ENCODE measurements at regions not wholly inside any gene's neighbourhood (a gene's known extent, or its start where the extent isn't known, plus 50 kb on each side); places are given as distances from the start of the nearest gene placed in this dataset.

GRCh38 chrY:13756615-13757014 is 52.9 kb downstream of the TMSB4Y start:
- H3K27ac ChIP-seq (ENCODE audit: low read length, poor library complexity, severe bottlenecking), result no peak overlapping the region
- H3K4me3 ChIP-seq (ENCODE audit: insufficient read depth in 1 of 2, low read depth in 1 of 2, low read length in 2 of 2), result no peak overlapping the region
- no peaks in the 10 kb centered on the region for H3K27me3 ChIP-seq (ENCODE audit: control insufficient read depth in 1 of 2, insufficient read depth in 1 of 2, low read length in 2 of 2)
- no peak overlapping the region for H2BK15ac ChIP-seq (ENCODE audit: low read depth, poor library complexity, severe bottlenecking)
- no peak overlapping the region for H3K4me2 ChIP-seq (ENCODE audit: low read length, poor library complexity, severe bottlenecking)
- H2BK120ac ChIP-seq (ENCODE audit: low read depth, low read length), result no peak overlapping the region
- no peak overlapping the region for H2BK12ac ChIP-seq (ENCODE audit: low read length in 2 of 2)
- H3K36me3 ChIP-seq (ENCODE audit: control insufficient read depth in 1 of 2, insufficient read depth in 2 of 2, low read depth in 1 of 2, low read length in 2 of 2), result no peaks in the 10 kb centered on the region
- H3K79me1 ChIP-seq (replicated peaks; ENCODE audit: low read length, poor library complexity, severe bottlenecking), result no peaks in the 10 kb centered on the region
- no peak overlapping the region for H2AFZ ChIP-seq (ENCODE audit: low read depth, low read length)
- no peak overlapping the region for H3K9ac ChIP-seq (ENCODE audit: low read length)
- H3K9me3 ChIP-seq (ENCODE audit: control insufficient read depth, low read length), result no peaks in the 10 kb centered on the region
- no peak overlapping the region for H4K8ac ChIP-seq (ENCODE audit: low read length)
- H2BK5ac ChIP-seq (ENCODE audit: low read depth, low read length, poor library complexity, severe bottlenecking), result no peak overlapping the region
- H3K23ac ChIP-seq (ENCODE audit: low read length in 2 of 2), result no peak overlapping the region
- no peak overlapping the region for H3K4ac ChIP-seq (ENCODE audit: low read depth in 1 of 2, low read length in 2 of 2)
- no peak overlapping the region for H3K18ac ChIP-seq (ENCODE audit: low read depth in 1 of 2, low read length in 2 of 2)
- no peak overlapping the region for H3K14ac ChIP-seq (ENCODE audit: low read length in 2 of 2)
- no peak overlapping the region for H4K91ac ChIP-seq (ENCODE audit: low read length)
- H2AK5ac ChIP-seq (ENCODE audit: low read length, severe bottlenecking), result no peak overlapping the region
- no CpG with 5 or more reads among the region's 1 CpG for WGBS
- DNase-seq, result no peak
- peaks cover 7% of the 10 kb centered on the region for H3K4me1 ChIP-seq (ENCODE audit: control insufficient read depth, insufficient read depth, low read depth, low read length)

- Histone ChIP-seq H3K4me1 (ENCODE audit: control insufficient read depth, insufficient read depth, low read depth, low read length) (no peaks in the 10 kb centered on the region), H2BK12ac (ENCODE audit: low read length in 2 of 2) (no peak overlapping the region), H3K14ac (ENCODE audit: low read length in 2 of 2) (no peak overlapping the region), H3K18ac (ENCODE audit: low read depth in 1 of 2, low read length in 2 of 2) (no peak overlapping the region), H3K9ac (ENCODE audit: low read length) (no peak overlapping the region), H3K23ac (ENCODE audit: low read length in 2 of 2) (no peak overlapping the region), H2BK120ac (ENCODE audit: low read depth, low read length) (no peak overlapping the region), H2AK5ac (ENCODE audit: low read length, severe bottlenecking) (no peak overlapping the region), H3K4me2 (ENCODE audit: low read length, poor library complexity, severe bottlenecking) (no peak overlapping the region), H4K91ac (ENCODE audit: low read length) (no peak overlapping the region), H3K36me3 (ENCODE audit: control insufficient read depth in 1 of 2, insufficient read depth in 2 of 2, low read depth in 1 of 2, low read length in 2 of 2) (no peaks in the 10 kb centered on the region), H3K4ac (ENCODE audit: low read depth in 1 of 2, low read length in 2 of 2) (no peak overlapping the region), H3K27ac (ENCODE audit: low read length, poor library complexity, severe bottlenecking) (no peak overlapping the region), H2AFZ (ENCODE audit: low read depth, low read length) (no peak overlapping the region), H2BK15ac (ENCODE audit: low read depth, poor library complexity, severe bottlenecking) (no peak overlapping the region), H3K27me3 (ENCODE audit: control insufficient read depth in 1 of 2, insufficient read depth in 1 of 2, low read length in 2 of 2) (no peaks in the 10 kb centered on the region), H2BK5ac (ENCODE audit: low read depth, low read length, poor library complexity, severe bottlenecking) (no peak overlapping the region), H4K8ac (ENCODE audit: low read length) (no peak overlapping the region), H3K79me1 (replicated peaks; ENCODE audit: low read length, poor library complexity, severe bottlenecking) (no peaks in the 10 kb centered on the region), H3K4me3 (ENCODE audit: insufficient read depth in 1 of 2, low read depth in 1 of 2, low read length in 2 of 2) (no peak overlapping the region), H3K9me3 (ENCODE audit: control insufficient read depth, low read length) (no peaks in the 10 kb centered on the region)
- DNase-seq, result no peak
- WGBS, result 94% methylated on average over 5 of the region's 6 CpGs
These were observed 62.3 kb downstream of the TMSB4Y start for GRCh38 chrY:13766040-13766439.

- DNase-seq, result no peak
- no CpG with 5 or more reads among the region's 2 CpGs for WGBS
- Histone ChIP-seq H3K79me1 (replicated peaks; ENCODE audit: low read length, poor library complexity, severe bottlenecking) (no peaks in the 10 kb centered on the region), H3K36me3 (ENCODE audit: control insufficient read depth in 1 of 2, insufficient read depth in 2 of 2, low read depth in 1 of 2, low read length in 2 of 2) (no peaks in the 10 kb centered on the region), H4K8ac (ENCODE audit: low read length) (no peak overlapping the region), H3K23ac (ENCODE audit: low read length in 2 of 2) (no peak overlapping the region), H2AK5ac (ENCODE audit: low read length, severe bottlenecking) (no peak overlapping the region), H3K4ac (ENCODE audit: low read depth in 1 of 2, low read length in 2 of 2) (no peak overlapping the region), H3K4me2 (ENCODE audit: low read length, poor library complexity, severe bottlenecking) (no peak overlapping the region), H2AFZ (ENCODE audit: low read depth, low read length) (no peak overlapping the region), H3K27ac (ENCODE audit: low read length, poor library complexity, severe bottlenecking) (no peak overlapping the region), H3K4me1 (ENCODE audit: control insufficient read depth, insufficient read depth, low read depth, low read length) (no peaks in the 10 kb centered on the region), H3K9ac (ENCODE audit: low read length) (no peak overlapping the region), H2BK15ac (ENCODE audit: low read depth, poor library complexity, severe bottlenecking) (no peak overlapping the region), H3K27me3 (ENCODE audit: control insufficient read depth in 1 of 2, insufficient read depth in 1 of 2, low read length in 2 of 2) (no peaks in the 10 kb centered on the region), H2BK12ac (ENCODE audit: low read length in 2 of 2) (no peak overlapping the region), H3K18ac (ENCODE audit: low read depth in 1 of 2, low read length in 2 of 2) (no peak overlapping the region), H3K14ac (ENCODE audit: low read length in 2 of 2) (no peak overlapping the region), H2BK5ac (ENCODE audit: low read depth, low read length, poor library complexity, severe bottlenecking) (no peak overlapping the region), H2BK120ac (ENCODE audit: low read depth, low read length) (no peak overlapping the region), H3K4me3 (ENCODE audit: insufficient read depth in 1 of 2, low read depth in 1 of 2, low read length in 2 of 2) (no peak overlapping the region), H4K91ac (ENCODE audit: low read length) (no peak overlapping the region), H3K9me3 (ENCODE audit: control insufficient read depth, low read length) (no peaks in the 10 kb centered on the region)
These were observed 86.6 kb downstream of the TMSB4Y start for GRCh38 chrY:13790108-13790793.

DNA sequence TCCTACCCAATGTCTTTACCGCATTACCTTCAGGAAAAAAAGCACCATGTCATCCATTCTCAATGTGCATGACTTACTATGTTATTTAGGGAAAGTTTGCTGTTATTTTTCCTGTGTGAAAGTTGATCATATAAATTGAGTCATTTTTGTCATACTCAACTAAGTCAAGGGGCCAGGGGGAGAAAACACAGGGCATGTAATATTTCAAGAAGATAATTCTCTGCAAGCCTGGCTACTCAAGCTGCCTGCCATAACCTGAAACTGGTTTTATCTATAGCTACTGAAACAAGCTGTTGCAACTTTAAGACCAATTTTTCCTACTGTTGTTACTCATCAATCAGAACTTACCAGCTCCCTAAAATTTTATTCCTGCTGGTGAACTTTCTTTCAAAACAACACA is 91.4 kb downstream of the TMSB4Y start:
- no peak overlapping the region for H2BK120ac ChIP-seq (ENCODE audit: low read depth, low read length)
- H3K4me1 ChIP-seq (ENCODE audit: control insufficient read depth, insufficient read depth, low read depth, low read length), result no peaks in the 10 kb centered on the region
- H3K27me3 ChIP-seq (ENCODE audit: control insufficient read depth in 1 of 2, insufficient read depth in 1 of 2, low read length in 2 of 2), result no peaks in the 10 kb centered on the region
- H2AK5ac ChIP-seq (ENCODE audit: low read length, severe bottlenecking), result no peak overlapping the region
- H2BK5ac ChIP-seq (ENCODE audit: low read depth, low read length, poor library complexity, severe bottlenecking), result no peak overlapping the region
- no peak overlapping the region for H3K4ac ChIP-seq (ENCODE audit: low read depth in 1 of 2, low read length in 2 of 2)
- H4K8ac ChIP-seq (ENCODE audit: low read length), result no peak overlapping the region
- H3K9me3 ChIP-seq (ENCODE audit: control insufficient read depth, low read length), result no peaks in the 10 kb centered on the region
- H3K14ac ChIP-seq (ENCODE audit: low read length in 2 of 2), result no peak overlapping the region
- no peak overlapping the region for H3K9ac ChIP-seq (ENCODE audit: low read length)
- H3K4me3 ChIP-seq (ENCODE audit: insufficient read depth in 1 of 2, low read depth in 1 of 2, low read length in 2 of 2), result no peak overlapping the region
- no peaks in the 10 kb centered on the region for H3K36me3 ChIP-seq (ENCODE audit: control insufficient read depth in 1 of 2, insufficient read depth in 2 of 2, low read depth in 1 of 2, low read length in 2 of 2)
- no peak overlapping the region for H4K91ac ChIP-seq (ENCODE audit: low read length)
- no peak overlapping the region for H2BK12ac ChIP-seq (ENCODE audit: low read length in 2 of 2)
- no peak overlapping the region for H2AFZ ChIP-seq (ENCODE audit: low read depth, low read length)
- no peak overlapping the region for H2BK15ac ChIP-seq (ENCODE audit: low read depth, poor library complexity, severe bottlenecking)
- no peak overlapping the region for H3K4me2 ChIP-seq (ENCODE audit: low read length, poor library complexity, severe bottlenecking)
- no peak overlapping the region for H3K27ac ChIP-seq (ENCODE audit: low read length, poor library complexity, severe bottlenecking)
- no peaks in the 10 kb centered on the region for H3K79me1 ChIP-seq (replicated peaks; ENCODE audit: low read length, poor library complexity, severe bottlenecking)
- H3K18ac ChIP-seq (ENCODE audit: low read depth in 1 of 2, low read length in 2 of 2), result no peak overlapping the region
- DNase-seq, result no peak
- WGBS, result no CpG with 5 or more reads among the region's 1 CpG
- no peak overlapping the region for H3K23ac ChIP-seq (ENCODE audit: low read length in 2 of 2)
